ENCODE measurements at regions not wholly inside any gene's neighbourhood (a gene's known extent, or its start where the extent isn't known, plus 50 kb on each side); places are given as distances from the start of the nearest gene placed in this dataset.

GRCh38 chr5:73280386-73280785 is 107.4 kb downstream of the TMEM174 start:
- H3K27me3 Mint-ChIP-seq (ENCODE audit: unreplicated experiment) = peaks cover 6% of the 10 kb centered on the region
- no peak overlapping the region for H3K4me3 Mint-ChIP-seq (ENCODE audit: unreplicated experiment)
- TF ChIP-seq, protein P1, sequence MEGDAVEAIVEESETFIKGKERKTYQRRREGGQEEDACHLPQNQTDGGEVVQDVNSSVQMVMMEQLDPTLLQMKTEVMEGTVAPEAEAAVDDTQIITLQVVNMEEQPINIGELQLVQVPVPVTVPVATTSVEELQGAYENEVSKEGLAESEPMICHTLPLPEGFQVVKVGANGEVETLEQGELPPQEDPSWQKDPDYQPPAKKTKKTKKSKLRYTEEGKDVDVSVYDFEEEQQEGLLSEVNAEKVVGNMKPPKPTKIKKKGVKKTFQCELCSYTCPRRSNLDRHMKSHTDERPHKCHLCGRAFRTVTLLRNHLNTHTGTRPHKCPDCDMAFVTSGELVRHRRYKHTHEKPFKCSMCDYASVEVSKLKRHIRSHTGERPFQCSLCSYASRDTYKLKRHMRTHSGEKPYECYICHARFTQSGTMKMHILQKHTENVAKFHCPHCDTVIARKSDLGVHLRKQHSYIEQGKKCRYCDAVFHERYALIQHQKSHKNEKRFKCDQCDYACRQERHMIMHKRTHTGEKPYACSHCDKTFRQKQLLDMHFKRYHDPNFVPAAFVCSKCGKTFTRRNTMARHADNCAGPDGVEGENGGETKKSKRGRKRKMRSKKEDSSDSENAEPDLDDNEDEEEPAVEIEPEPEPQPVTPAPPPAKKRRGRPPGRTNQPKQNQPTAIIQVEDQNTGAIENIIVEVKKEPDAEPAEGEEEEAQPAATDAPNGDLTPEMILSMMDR (IDR thresholded peaks at IDR 0.05; ENCODE audit: unreplicated experiment) = no peak
- DNase-seq (ENCODE audit: low spot score) = no peak
- H3K9me3 Mint-ChIP-seq (ENCODE audit: unreplicated experiment) = no peaks in the 10 kb centered on the region
- no peak overlapping the region for H3K27ac Mint-ChIP-seq (ENCODE audit: unreplicated experiment)
- H3K4me1 Mint-ChIP-seq (ENCODE audit: unreplicated experiment) = peaks cover 12% of the 10 kb centered on the region
- no peaks in the 10 kb centered on the region for H3K36me3 Mint-ChIP-seq (ENCODE audit: low read depth, unreplicated experiment)

DNA sequence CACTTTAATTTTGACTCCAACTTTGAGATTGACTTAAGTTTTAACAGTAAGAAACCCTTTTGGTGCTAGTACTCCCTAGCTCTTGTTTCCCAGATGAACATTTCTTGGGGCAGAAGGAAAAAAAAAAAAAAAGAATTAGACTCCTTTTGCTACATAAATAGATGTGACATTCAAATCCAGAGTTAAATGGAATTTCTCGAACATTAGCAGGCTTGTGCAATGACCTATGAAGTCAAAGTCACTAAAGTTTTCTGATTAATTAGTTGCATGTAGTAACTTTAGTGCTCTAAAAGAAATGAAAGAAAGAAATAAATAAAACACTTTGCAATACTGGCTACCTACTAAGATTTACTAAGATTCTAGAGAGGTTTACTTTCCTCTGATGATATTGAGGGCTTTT is 106.8 kb downstream of the TMEM174 start:
- Mint-ChIP-seq H3K27ac (ENCODE audit: unreplicated experiment) (no peak overlapping the region), H3K9me3 (ENCODE audit: unreplicated experiment) (no peaks in the 10 kb centered on the region), H3K4me1 (ENCODE audit: unreplicated experiment) (peaks cover 12% of the 10 kb centered on the region), H3K4me3 (ENCODE audit: unreplicated experiment) (no peak overlapping the region), H3K36me3 (ENCODE audit: low read depth, unreplicated experiment) (no peaks in the 10 kb centered on the region), H3K27me3 (ENCODE audit: unreplicated experiment) (peaks cover 6% of the 10 kb centered on the region)
- no peak for DNase-seq (ENCODE audit: low spot score)
- TF ChIP-seq, protein P1 (IDR thresholded peaks at IDR 0.05; ENCODE audit: unreplicated experiment) = no peak

- Mint-ChIP-seq H3K4me3 (ENCODE audit: unreplicated experiment) (no peak overlapping the region), H3K4me1 (ENCODE audit: unreplicated experiment) (peaks cover 12% of the 10 kb centered on the region), H3K27me3 (ENCODE audit: unreplicated experiment) (peaks cover 6% of the 10 kb centered on the region), H3K27ac (ENCODE audit: unreplicated experiment) (no peak overlapping the region), H3K9me3 (ENCODE audit: unreplicated experiment) (no peaks in the 10 kb centered on the region), H3K36me3 (ENCODE audit: low read depth, unreplicated experiment) (no peaks in the 10 kb centered on the region)
- TF ChIP-seq, protein P1 (IDR thresholded peaks at IDR 0.05; ENCODE audit: unreplicated experiment) = no peak
- DNase-seq (ENCODE audit: low spot score) = no peak
Observed at GRCh38 chr5:73278693-73279092, 105.7 kb downstream of the TMEM174 start.

- no peak overlapping the region for H3K4me3 Mint-ChIP-seq (ENCODE audit: unreplicated experiment)
- peaks cover 4% of the 10 kb centered on the region for H3K27me3 Mint-ChIP-seq (ENCODE audit: unreplicated experiment)
- H3K4me1 Mint-ChIP-seq (ENCODE audit: unreplicated experiment) = peaks cover 12% of the 10 kb centered on the region
- no peak overlapping the region for H3K27ac Mint-ChIP-seq (ENCODE audit: unreplicated experiment)
- H3K36me3 Mint-ChIP-seq (ENCODE audit: low read depth, unreplicated experiment) = no peaks in the 10 kb centered on the region
- TF ChIP-seq, protein P1 (IDR thresholded peaks at IDR 0.05; ENCODE audit: unreplicated experiment) = no peak
- no peak for DNase-seq (ENCODE audit: low spot score)
- no peaks in the 10 kb centered on the region for H3K9me3 Mint-ChIP-seq (ENCODE audit: unreplicated experiment)
Observed at GRCh38 chr5:73274881-73275663, 102.1 kb downstream of the TMEM174 start.

DNA sequence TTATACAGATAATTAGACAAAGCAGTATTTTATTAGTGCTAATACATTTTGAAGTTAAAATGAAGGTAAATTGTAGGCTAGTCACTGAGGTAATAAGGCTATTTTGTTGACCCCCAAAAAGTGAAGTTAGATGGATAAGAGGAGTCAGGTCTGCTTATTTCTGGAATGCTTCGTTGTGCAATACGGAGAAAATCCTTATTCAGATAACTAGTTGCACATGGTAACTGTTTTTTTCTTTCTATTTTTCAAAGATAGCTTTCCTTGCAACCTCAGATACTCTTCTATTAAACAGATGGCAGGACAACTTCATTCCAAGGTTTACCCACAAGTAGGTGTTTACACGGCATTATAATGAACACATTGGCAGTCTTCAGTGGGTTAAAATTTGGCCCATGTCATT is 101.1 kb downstream of the TMEM174 start:
- H3K27me3 Mint-ChIP-seq (ENCODE audit: unreplicated experiment) = peaks cover 2% of the 10 kb centered on the region

More for the DNA sequence above, 101.1 kb downstream of the TMEM174 start:
- TF ChIP-seq, protein P1 (IDR thresholded peaks at IDR 0.05; ENCODE audit: unreplicated experiment) = no peak
- Mint-ChIP-seq H3K9me3 (ENCODE audit: unreplicated experiment) (no peaks in the 10 kb centered on the region), H3K4me1 (ENCODE audit: unreplicated experiment) (peaks cover 15% of the 10 kb centered on the region), H3K27ac (ENCODE audit: unreplicated experiment) (no peak overlapping the region), H3K4me3 (ENCODE audit: unreplicated experiment) (no peak overlapping the region), H3K36me3 (ENCODE audit: low read depth, unreplicated experiment) (no peaks in the 10 kb centered on the region)
- no peak for DNase-seq (ENCODE audit: low spot score)

Data from endothelial cell (in vitro differentiated cells).